ENCODE measurements at regions not wholly inside any gene's neighbourhood (a gene's known extent, or its start where the extent isn't known, plus 50 kb on each side); places are given as distances from the start of the nearest gene placed in this dataset.

DNA sequence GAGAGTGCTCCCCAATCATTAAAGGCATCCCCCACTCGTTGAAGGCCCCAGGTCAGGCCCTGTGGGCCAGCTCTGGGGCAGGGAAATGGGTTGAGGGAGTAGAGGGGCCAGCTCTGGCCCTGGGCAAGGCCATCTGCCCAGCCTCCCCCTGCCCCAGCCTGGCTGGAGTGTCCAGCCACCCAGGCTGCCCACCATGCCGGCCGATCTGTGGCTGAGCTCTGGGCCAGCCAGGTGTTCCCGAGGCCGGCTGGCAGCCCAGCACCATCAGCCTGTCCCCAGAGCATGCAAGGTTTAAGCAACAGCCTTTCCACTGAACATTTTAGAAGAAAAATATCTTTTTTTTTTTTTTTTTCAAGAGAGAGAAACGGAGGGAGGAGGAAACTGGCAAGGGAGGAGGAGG lies 62.8 kb upstream of the LINGO1 start:
- H3K9me3 ChIP-seq, result no peaks in the 10 kb centered on the region
- no peaks in the 10 kb centered on the region for H3K36me3 ChIP-seq
- TF ChIP-seq CTCF (IDR thresholded peaks at IDR 0.05) (no peak), POLR2A (IDR thresholded peaks at IDR 0.05) (no peak)
- no peak overlapping the region for H3K4me3 ChIP-seq (replicated peaks in 1 of 3)
- H3K4me1 ChIP-seq, result no peaks in the 10 kb centered on the region
- intact Hi-C loops (cut with DNase I), result no loop called here
- H3K27ac ChIP-seq, result no peak overlapping the region
- H3K27me3 ChIP-seq, result no peaks in the 10 kb centered on the region
- 60 to 70% methylated on average over 3 to 6 of the region's 6 CpGs for WGBS, 2 donors
- DNase-seq, result no peak

- Histone ChIP-seq H3K4me3 (replicated peaks in 1 of 3) (no peak overlapping the region), H3K27me3 (no peaks in the 10 kb centered on the region), H3K27ac (no peak overlapping the region), H3K36me3 (no peaks in the 10 kb centered on the region), H3K4me1 (no peaks in the 10 kb centered on the region), H3K9me3 (no peaks in the 10 kb centered on the region)
- DNase-seq, result no peak
- WGBS, 2 donors, result 62 to 72% methylated on average over 5 of the region's 5 CpGs
- intact Hi-C loops (cut with DNase I), result no loop called here
- TF ChIP-seq POLR2A (IDR thresholded peaks at IDR 0.05), result no peak
- no peak for TF ChIP-seq CTCF (IDR thresholded peaks at IDR 0.05)
Observed at GRCh38 chr15:77693576-77693975, 60.9 kb upstream of the LINGO1 start.

DNA sequence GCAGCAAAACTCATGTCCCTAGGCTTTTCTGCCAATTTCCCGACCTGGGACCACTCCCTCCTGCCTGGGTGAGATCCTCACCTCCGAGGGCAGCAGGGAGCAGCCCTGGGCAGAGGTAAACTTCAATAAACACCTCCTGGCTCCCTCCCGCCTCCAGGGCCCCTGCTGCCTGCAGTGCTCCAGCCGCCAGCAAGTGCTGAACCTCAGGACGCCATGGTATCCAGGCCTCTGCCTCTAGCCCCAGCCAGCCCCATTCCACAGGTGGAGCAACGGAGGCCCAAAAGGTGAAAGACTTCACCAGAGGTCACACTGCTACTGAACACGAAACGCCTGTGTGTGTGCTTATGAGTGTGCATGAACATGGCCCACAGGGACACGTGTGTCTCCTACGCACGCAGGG lies 59.9 kb upstream of the LINGO1 start:
- Histone ChIP-seq H3K36me3 (no peaks in the 10 kb centered on the region), H3K9me3 (no peaks in the 10 kb centered on the region), H3K27me3 (no peaks in the 10 kb centered on the region), H3K27ac (no peak overlapping the region), H3K4me3 (replicated peaks in 1 of 3) (no peak overlapping the region), H3K4me1 (no peaks in the 10 kb centered on the region)
- TF ChIP-seq CTCF (IDR thresholded peaks at IDR 0.05) (no peak), POLR2A (IDR thresholded peaks at IDR 0.05) (no peak)
- WGBS, 2 donors, result 74 to 75% methylated on average over 8 to 11 of the region's 11 CpGs
- intact Hi-C loops (cut with DNase I), result no loop called here
- DNase-seq, result no peak

- WGBS, 2 donors, result 76 to 81% methylated on average over 14 of the region's 14 CpGs
- Histone ChIP-seq H3K27me3 (no peaks in the 10 kb centered on the region), H3K36me3 (no peaks in the 10 kb centered on the region), H3K9me3 (no peaks in the 10 kb centered on the region), H3K27ac (no peak overlapping the region), H3K4me3 (replicated peaks in 1 of 3) (no peak overlapping the region), H3K4me1 (no peaks in the 10 kb centered on the region)
- no peak for DNase-seq
- intact Hi-C loops (cut with DNase I), result no loop called here
- TF ChIP-seq POLR2A (IDR thresholded peaks at IDR 0.05) (no peak), CTCF (IDR thresholded peaks at IDR 0.05) (no peak)
Observed at GRCh38 chr15:77691607-77692006, 58.9 kb upstream of the LINGO1 start.

- no peaks in the 10 kb centered on the region for H3K27me3 ChIP-seq
- no peaks in the 10 kb centered on the region for H3K36me3 ChIP-seq
- 78 to 84% methylated on average over 4 of the region's 4 CpGs for WGBS, 2 donors
- no peak for TF ChIP-seq CTCF (IDR thresholded peaks at IDR 0.05)
- no peak for TF ChIP-seq POLR2A (IDR thresholded peaks at IDR 0.05)
- no peaks in the 10 kb centered on the region for H3K4me1 ChIP-seq
- H3K27ac ChIP-seq, result no peak overlapping the region
- no peak overlapping the region for H3K4me3 ChIP-seq (replicated peaks in 1 of 3)
- no peak for DNase-seq
- intact Hi-C loops (cut with DNase I), result no loop called here
- no peaks in the 10 kb centered on the region for H3K9me3 ChIP-seq
Observed at GRCh38 chr15:77689821-77690220, 57.1 kb upstream of the LINGO1 start.

Measured in thyroid gland (tissue), 4 donors.